ENCODE measurements at regions not wholly inside any gene's neighbourhood (a gene's known extent, or its start where the extent isn't known, plus 50 kb on each side); places are given as distances from the start of the nearest gene placed in this dataset.
A peak's percentile ranks its signal among the peaks of the same experiment; 100 is the strongest.

GRCh38 chr6:153263489-153263888 lies 132.4 kb upstream of the RGS17 start:
- H3K4me3 ChIP-seq (ENCODE audit: low read length), result no peak overlapping the region
- TF ChIP-seq CTCF (conservative IDR thresholded peaks at IDR 0.05; ENCODE audit: low read length), result no peak
- no peak for DNase-seq (ENCODE audit: low read depth)

DNA sequence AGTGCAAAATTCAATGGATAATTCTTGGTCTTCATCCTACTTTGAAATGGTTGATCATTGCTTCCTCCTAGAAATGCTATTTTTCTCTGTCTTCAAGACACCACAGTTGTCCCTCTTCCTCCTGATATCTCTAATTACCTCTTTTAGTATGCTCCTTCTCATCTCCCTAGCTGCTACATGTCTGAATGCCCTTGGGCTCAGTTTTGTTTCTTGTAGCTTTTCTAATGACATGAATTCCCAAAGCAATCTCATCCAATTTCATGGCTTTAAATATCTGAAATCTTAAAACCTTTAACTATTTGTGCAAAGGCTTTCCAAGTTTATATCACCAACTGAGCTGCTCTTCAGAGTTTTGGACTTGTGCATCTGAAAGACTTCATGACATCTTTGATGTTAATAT lies 120.2 kb upstream of the RGS17 start:
- DNase-seq (ENCODE audit: low read depth), result no peak
- no peak overlapping the region for H3K4me3 ChIP-seq (ENCODE audit: low read length)
- no peak for TF ChIP-seq CTCF (conservative IDR thresholded peaks at IDR 0.05; ENCODE audit: low read length)

- DNase-seq (ENCODE audit: low read depth), result no peak
- TF ChIP-seq CTCF (conservative IDR thresholded peaks at IDR 0.05; ENCODE audit: low read length), result no peak
- no peak overlapping the region for H3K4me3 ChIP-seq (ENCODE audit: low read length)
Measured at GRCh38 chr6:153237670-153238069, 106.6 kb upstream of the RGS17 start.

DNA sequence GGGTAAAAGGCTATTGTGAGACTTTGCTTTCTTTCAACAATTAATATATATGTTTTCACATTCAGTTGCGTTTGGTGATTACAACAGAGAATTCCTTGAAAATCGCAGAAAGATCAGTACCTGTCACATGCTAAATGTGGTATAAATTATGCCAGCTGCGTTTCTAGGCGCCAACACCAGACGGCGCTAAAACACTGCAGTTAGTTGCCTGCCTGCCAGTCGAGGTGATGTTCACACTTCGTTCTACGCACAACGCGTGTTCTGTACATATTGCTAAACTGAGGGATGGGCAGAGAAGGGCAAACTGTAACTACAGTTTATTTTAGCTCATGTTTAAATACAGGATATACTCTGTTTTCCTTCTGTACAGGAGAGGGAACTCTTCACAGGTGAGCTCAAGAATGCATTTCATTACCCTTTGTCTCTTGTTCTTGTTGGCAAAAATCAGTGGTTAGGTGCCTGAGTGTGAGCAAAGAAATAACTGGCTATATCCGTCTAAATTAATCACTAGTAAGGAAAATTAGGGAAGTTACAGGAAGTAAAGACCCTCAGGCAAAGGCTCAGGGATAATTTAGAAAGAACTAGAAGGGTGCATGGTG lies 100.1 kb upstream of the RGS17 start:
- DNase-seq (ENCODE audit: low read depth), result peak; percentile 15
- no peak overlapping the region for H3K4me3 ChIP-seq (ENCODE audit: low read length)
- TF ChIP-seq CTCF (conservative IDR thresholded peaks at IDR 0.05; ENCODE audit: low read length), result peak; percentile 71

DNA sequence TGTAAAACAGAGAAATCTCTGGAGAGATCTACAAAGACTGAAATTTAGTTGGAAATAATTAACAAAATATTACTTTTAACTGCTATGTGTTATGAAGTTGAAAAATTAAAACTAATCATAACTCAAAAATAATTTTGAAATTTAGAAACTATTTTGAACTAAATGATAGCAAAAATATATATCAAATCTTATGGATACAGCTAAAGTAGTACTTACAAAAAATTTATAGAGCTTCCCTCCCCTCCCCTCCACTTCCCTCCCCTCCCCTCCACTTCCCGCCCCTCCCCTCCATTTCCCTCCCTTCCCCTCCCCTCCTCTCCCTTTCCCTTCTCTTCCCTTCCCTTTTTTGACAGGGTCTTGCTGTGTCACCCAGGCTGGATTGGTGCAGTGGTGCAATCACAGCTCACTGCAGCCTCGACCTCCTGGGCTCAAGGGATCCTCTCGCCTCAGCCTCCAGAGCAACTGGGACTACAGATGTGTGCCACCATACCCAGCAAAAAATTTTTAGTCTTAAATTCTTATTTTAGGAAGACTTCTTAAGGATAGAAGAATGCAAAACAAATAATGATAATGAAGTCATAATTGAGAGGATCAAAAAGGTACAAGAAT lies 87.2 kb upstream of the RGS17 start:
- H3K4me3 ChIP-seq (ENCODE audit: low read length), result no peak overlapping the region
- TF ChIP-seq CTCF (conservative IDR thresholded peaks at IDR 0.05; ENCODE audit: low read length), result no peak
- no peak for DNase-seq (ENCODE audit: low read depth)

- H3K4me3 ChIP-seq (ENCODE audit: low read length), result no peak overlapping the region
- DNase-seq (ENCODE audit: low read depth), result no peak
- no peak for TF ChIP-seq CTCF (conservative IDR thresholded peaks at IDR 0.05; ENCODE audit: low read length)
Measured at GRCh38 chr6:153216789-153217188, 85.7 kb upstream of the RGS17 start.

GRCh38 chr6:153215242-153215641 lies 84.2 kb upstream of the RGS17 start:
- no peak overlapping the region for H3K4me3 ChIP-seq (ENCODE audit: low read length)
- TF ChIP-seq CTCF (conservative IDR thresholded peaks at IDR 0.05; ENCODE audit: low read length), result no peak; the same call in 1 of the 2 replicates
- DNase-seq (ENCODE audit: low read depth), result peak; percentile 1

All from AG10803 (cell line).